Calu3 (cell line): ENCODE measurements at regions not wholly inside any gene's neighbourhood (a gene's known extent, or its start where the extent isn't known, plus 50 kb on each side); places are given as distances from the start of the nearest gene placed in this dataset.
A peak's percentile ranks its signal among the peaks of the same experiment; 100 is the strongest.

Experiments
- BruUV-seq: library from RNA; stranded (reverse); fragments of 400-500 nt; replicated peaks from 2 replicates; lab custom pipeline; 2021; lab: Mats Ljungman, UMichigan
- CTCF ChIA-PET: fragments of 300-600 bp; sonication (Branson Sonifier 250); formaldehyde crosslinking; loops from one replicate; lab custom pipeline; 2022; ENCODE audit warnings: antibody characterized with exemption; lab: Charles Lee
- DNase-seq: peaks from one replicate; pipeline ENCODE4 v3.0.0; 2022
- H3K27ac Mint-ChIP-seq: one replicate; pipeline ENCODE4 v1.8.0; 2022; ENCODE audit warnings: mixed read lengths; ENCODE audit not compliant: unreplicated experiment
- H3K27me3 Mint-ChIP-seq: one replicate; pipeline ENCODE4 v1.8.0; 2022; ENCODE audit warnings: mixed read lengths; ENCODE audit not compliant: unreplicated experiment
- H3K36me3 Mint-ChIP-seq: one replicate; pipeline ENCODE4 v1.8.0; 2022; ENCODE audit warnings: mild to moderate bottlenecking, moderate library complexity, mixed read lengths; ENCODE audit not compliant: insufficient read depth, unreplicated experiment
- H3K4me1 Mint-ChIP-seq: one replicate; pipeline ENCODE4 v1.8.0; 2022; ENCODE audit warnings: mild to moderate bottlenecking, low read depth, mixed read lengths; ENCODE audit not compliant: unreplicated experiment
- H3K4me3 Mint-ChIP-seq: one replicate; pipeline ENCODE4 v1.8.0; 2022; ENCODE audit warnings: mild to moderate bottlenecking, low read depth, moderate library complexity, mixed read lengths; ENCODE audit not compliant: unreplicated experiment
- H3K9me3 Mint-ChIP-seq: one replicate; pipeline ENCODE4 v1.8.0; 2022; ENCODE audit warnings: low read depth, mixed read lengths; ENCODE audit not compliant: unreplicated experiment
- CTCF ChIP-seq: fragments of 200-600 bp; IDR thresholded peaks from one replicate; pipeline ENCODE4 v1.8.0; 2022; ENCODE audit warnings: antibody characterized with exemption; ENCODE audit not compliant: unreplicated experiment
- intact Hi-C: fragments of 100-400 bp; cut with micrococcal nuclease; formaldehyde crosslinking; loops from one replicate; pipeline ENCODE4 v1.10.0; 2022; ENCODE audit not compliant: unreplicated experiment

DNA sequence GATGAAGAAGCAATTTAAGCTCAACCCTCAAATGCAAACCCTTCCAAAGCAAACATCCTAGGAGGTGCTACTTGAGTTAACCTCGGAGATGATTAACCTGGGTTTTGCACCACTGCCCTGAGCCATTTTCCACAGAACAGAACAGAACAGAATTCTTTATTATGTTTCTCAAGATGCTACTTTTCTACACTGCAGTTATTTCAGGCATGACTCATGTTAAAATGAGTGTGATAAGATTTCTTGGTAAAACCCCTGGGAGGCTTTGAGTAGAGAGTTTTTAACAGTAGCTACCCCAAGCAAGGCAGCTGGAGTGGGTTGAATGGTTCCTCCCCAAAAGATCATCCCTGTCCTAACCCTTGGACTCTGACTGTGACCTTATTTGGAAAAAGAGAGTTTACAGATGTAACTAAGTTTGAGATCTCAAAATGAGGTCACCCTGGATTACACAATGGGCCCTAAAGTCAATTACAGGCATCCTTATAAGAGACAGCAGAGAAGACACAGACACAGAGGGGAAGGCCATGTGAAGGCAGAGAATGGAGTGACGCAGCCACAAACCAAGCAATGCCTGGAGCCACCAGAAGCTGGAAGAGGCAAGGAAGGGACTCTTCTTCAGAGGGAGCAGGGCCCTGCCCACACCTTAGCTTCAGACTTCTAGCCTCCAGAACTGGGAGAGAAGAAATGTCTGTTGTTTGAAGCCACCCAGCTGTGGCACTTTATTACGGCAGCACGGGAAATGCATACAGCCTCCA is 153.4 kb downstream of the ETS2 start:
- Mint-ChIP-seq H3K4me3 (no peak overlapping the region), H3K36me3 (no peaks in the 10 kb centered on the region), H3K4me1 (peaks cover 47% of the 10 kb centered on the region), H3K9me3 (peaks cover 3% of the 10 kb centered on the region), H3K27ac (no peak overlapping the region), H3K27me3 (no peaks in the 10 kb centered on the region)
- CTCF ChIA-PET, result interaction anchor here (0.9 to 1.5 kb wide), 2 partner anchors 42 to 150 kb away, joined by 3 to 4 read pairs; no protein-coding TSS in a partner anchor
- no TSS peak for BruUV-seq
- intact Hi-C loops, result loop anchor here (5.0 kb wide), 1 partner anchor 42 kb away; no protein-coding TSS in a partner anchor
- DNase-seq, result peak; percentile 13
- no peak for TF ChIP-seq CTCF

GRCh38 chr21:38958323-38958705 is 152.6 kb downstream of the ETS2 start:
- no peaks in the 10 kb centered on the region for H3K27me3 Mint-ChIP-seq
- intact Hi-C loops, result loop anchor here (5.0 kb wide), 1 partner anchor 41 kb away; no protein-coding TSS in a partner anchor
- H3K36me3 Mint-ChIP-seq, result no peaks in the 10 kb centered on the region
- no peak overlapping the region for H3K27ac Mint-ChIP-seq
- DNase-seq, result no peak
- no TSS peak for BruUV-seq
- peaks cover 47% of the 10 kb centered on the region for H3K4me1 Mint-ChIP-seq
- H3K9me3 Mint-ChIP-seq, result peaks cover 3% of the 10 kb centered on the region
- CTCF ChIA-PET, result interaction anchor here (1.5 kb wide), 1 partner anchor 41 kb away, joined by 3 read pairs; no protein-coding TSS in a partner anchor
- no peak overlapping the region for H3K4me3 Mint-ChIP-seq
- no peak for TF ChIP-seq CTCF

- CTCF ChIA-PET, result interaction anchor here (0.5 to 1.1 kb wide), 2 partner anchors 31 to 152 kb away, joined by 3 to 4 read pairs; partner anchors contain the start of gene ETS2
- no peak overlapping the region for H3K4me3 Mint-ChIP-seq
- H3K4me1 Mint-ChIP-seq, result peaks cover 47% of the 10 kb centered on the region
- TF ChIP-seq CTCF, result no peak
- no peak for DNase-seq
- H3K9me3 Mint-ChIP-seq, result peaks cover 4% of the 10 kb centered on the region
- no peaks in the 10 kb centered on the region for H3K36me3 Mint-ChIP-seq
- no TSS peak for BruUV-seq
- no peak overlapping the region for H3K27ac Mint-ChIP-seq
- H3K27me3 Mint-ChIP-seq, result no peaks in the 10 kb centered on the region
- intact Hi-C loops, result loop anchor here (5.0 kb wide), 1 partner anchor 40 kb away; no protein-coding TSS in a partner anchor
Measured at GRCh38 chr21:38957575-38958322, 152.0 kb downstream of the ETS2 start.

DNA sequence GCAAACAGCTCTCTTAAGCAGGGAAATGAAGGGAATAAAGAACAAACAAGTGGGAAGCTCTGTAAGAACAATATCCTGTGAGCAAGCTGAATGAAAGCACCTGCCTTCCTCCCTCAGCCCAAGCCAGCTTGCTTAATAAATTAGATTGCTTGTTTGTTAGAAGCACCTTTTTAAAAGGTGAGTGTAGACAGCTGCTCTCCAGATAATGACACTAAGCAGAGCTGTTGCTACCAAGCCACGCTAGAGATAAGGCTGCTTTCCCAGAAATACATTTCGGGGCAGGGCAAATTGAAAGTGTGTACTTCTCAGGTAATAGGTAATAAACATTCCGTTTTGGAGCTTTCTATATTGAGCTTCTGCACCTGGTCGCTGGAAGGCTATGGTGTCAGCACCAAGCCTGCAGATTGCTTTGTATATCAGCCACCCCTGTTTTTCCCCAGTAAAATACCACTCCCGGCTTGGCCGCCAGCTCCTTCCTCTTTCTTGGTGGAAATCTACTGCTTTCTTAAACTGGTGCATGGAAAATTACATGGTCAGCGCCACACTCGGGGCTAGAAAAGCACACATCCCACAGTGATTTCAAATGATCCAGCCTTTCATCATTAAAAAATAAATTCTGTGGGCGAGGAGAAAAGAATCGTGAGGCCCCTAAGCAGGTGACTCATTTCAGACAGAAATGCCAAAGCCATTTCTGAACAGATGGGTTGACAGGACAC is 151.3 kb downstream of the ETS2 start:
- no peak overlapping the region for H3K4me3 Mint-ChIP-seq
- TF ChIP-seq CTCF, result no peak
- H3K4me1 Mint-ChIP-seq, result peaks cover 47% of the 10 kb centered on the region
- H3K36me3 Mint-ChIP-seq, result no peaks in the 10 kb centered on the region
- CTCF ChIA-PET, result interaction anchor here (0.5 to 1.1 kb wide), 2 partner anchors 30 to 151 kb away, joined by 3 to 4 read pairs; partner anchors contain the start of gene ETS2
- intact Hi-C loops, result loop anchor here (5.0 kb wide), 1 partner anchor 40 kb away; no protein-coding TSS in a partner anchor
- peaks cover 6% of the 10 kb centered on the region for H3K9me3 Mint-ChIP-seq
- BruUV-seq, result no TSS peak
- DNase-seq, result no peak
- H3K27me3 Mint-ChIP-seq, result no peaks in the 10 kb centered on the region
- no peak overlapping the region for H3K27ac Mint-ChIP-seq
